Spleen (tissue), 7 donors: ENCODE measurements at regions not wholly inside any gene's neighbourhood (a gene's known extent, or its start where the extent isn't known, plus 50 kb on each side); places are given as distances from the start of the nearest gene placed in this dataset.

Source experiments
- CTCF ChIP-seq, 11 experiments: fragments of 200-600 bp in 7 of 11; fragments of 450-650 bp in 4 of 11; sonication (generic) in 4 of 11; IDR thresholded peaks in 8 of 11; conservative IDR thresholded peaks in 3 of 11; 1 replicate in 7 of 11; 2 replicates in 4 of 11; pipeline versions ENCODE4 v1.4.0 to v1.8.0; 2016 to 2021; ENCODE audit warnings: antibody characterized with exemption in 11 of 11, inconsistent platforms in 4 of 11, mild to moderate bottlenecking in 1 of 11
- POLR2A ChIP-seq, 3 donors: fragments of 450-650 bp; IDR thresholded peaks; one replicate each; pipeline ENCODE4 v1.5.1; 2017; ENCODE audit warnings: antibody characterized with exemption in 3 of 3, mild to moderate bottlenecking in 1 of 3
- POLR2AphosphoS5 ChIP-seq, 3 donors: sonication (generic); formaldehyde crosslinking; IDR thresholded peaks; one replicate each; pipeline ENCODE4 v1.5.1; 2017; ENCODE audit warnings: antibody characterized with exemption in 3 of 3
- donor health status: DM: no; HTN: no; CAD: no; lungs with moderate emphysema.
- donor health status: DM: no; HTN: no; CAD: no.
- donor health status: DM: no; HTN: no; CAD: no.

- TF ChIP-seq POLR2A (IDR thresholded peaks at IDR 0.05) = no peak
- TF ChIP-seq CTCF (IDR thresholded peaks at IDR 0.05 in 8 of 11, conservative IDR thresholded peaks at IDR 0.05 in 3 of 11) = no peak
- TF ChIP-seq POLR2AphosphoS5 (IDR thresholded peaks at IDR 0.05) = no peak
Measured at GRCh38 chr3:163692494-163692893, 1385.8 kb downstream of the SI start.
